ENCODE measurements at regions not wholly inside any gene's neighbourhood (a gene's known extent, or its start where the extent isn't known, plus 50 kb on each side); places are given as distances from the start of the nearest gene placed in this dataset.

- Histone ChIP-seq H3K36me3 (no peaks in the 10 kb centered on the region), H3K4me3 (no peak overlapping the region), H3K27ac (no peak overlapping the region), H3K27me3 (replicated peaks) (no peaks in the 10 kb centered on the region), H3K4me1 (replicated peaks) (no peaks in the 10 kb centered on the region), H3K9me3 (replicated peaks) (no peaks in the 10 kb centered on the region)
- DNase-seq (ENCODE audit: low read depth in 1 of 2, low spot score in 2 of 2): no peak
These were observed 64.3 kb upstream of the BMPER start for GRCh38 chr7:33841031-33841430.

GRCh38 chr7:33841705-33842129 is 63.6 kb upstream of the BMPER start:
- Histone ChIP-seq H3K4me1 (replicated peaks) (no peaks in the 10 kb centered on the region), H3K27ac (no peak overlapping the region), H3K4me3 (no peak overlapping the region), H3K36me3 (no peaks in the 10 kb centered on the region), H3K9me3 (replicated peaks) (no peaks in the 10 kb centered on the region), H3K27me3 (replicated peaks) (no peaks in the 10 kb centered on the region)
- DNase-seq (ENCODE audit: low read depth in 1 of 2, low spot score in 2 of 2): peak in 1 of 2 experiments; percentile 10

- no peaks in the 10 kb centered on the region for H3K27me3 ChIP-seq (replicated peaks)
- no peak overlapping the region for H3K4me3 ChIP-seq
- no peaks in the 10 kb centered on the region for H3K4me1 ChIP-seq (replicated peaks)
- no peaks in the 10 kb centered on the region for H3K36me3 ChIP-seq
- no peaks in the 10 kb centered on the region for H3K9me3 ChIP-seq (replicated peaks)
- no peak overlapping the region for H3K27ac ChIP-seq
- no peak for DNase-seq (ENCODE audit: low read depth in 1 of 2, low spot score in 2 of 2)
These were observed 63.2 kb upstream of the BMPER start for GRCh38 chr7:33842150-33842549.

- Histone ChIP-seq H3K9me3 (replicated peaks) (no peaks in the 10 kb centered on the region), H3K4me1 (replicated peaks) (no peaks in the 10 kb centered on the region), H3K27ac (no peak overlapping the region), H3K4me3 (no peak overlapping the region), H3K36me3 (no peaks in the 10 kb centered on the region), H3K27me3 (replicated peaks) (no peaks in the 10 kb centered on the region)
- peak in 1 of 2 experiments; percentile 13 for DNase-seq (ENCODE audit: low read depth in 1 of 2, low spot score in 2 of 2)
These were observed 59.3 kb upstream of the BMPER start for GRCh38 chr7:33845991-33846509.

- Histone ChIP-seq H3K36me3 (no peaks in the 10 kb centered on the region), H3K4me1 (replicated peaks) (peaks cover 3% of the 10 kb centered on the region), H3K4me3 (no peak overlapping the region), H3K27ac (no peak overlapping the region), H3K9me3 (replicated peaks) (no peaks in the 10 kb centered on the region), H3K27me3 (replicated peaks) (no peaks in the 10 kb centered on the region)
- no peak for DNase-seq (ENCODE audit: low read depth in 1 of 2, low spot score in 2 of 2)
These were observed 56.3 kb upstream of the BMPER start for GRCh38 chr7:33849004-33849403.

GRCh38 chr7:33849971-33850559 is 55.3 kb upstream of the BMPER start:
- Histone ChIP-seq H3K4me1 (replicated peaks) (peaks cover 14% of the 10 kb centered on the region), H3K27me3 (replicated peaks) (no peaks in the 10 kb centered on the region), H3K36me3 (no peaks in the 10 kb centered on the region), H3K9me3 (replicated peaks) (no peaks in the 10 kb centered on the region), H3K27ac (no peak overlapping the region), H3K4me3 (no peak overlapping the region)
- DNase-seq (ENCODE audit: low read depth in 1 of 2, low spot score in 2 of 2): no peak

- Histone ChIP-seq H3K4me3 (no peak overlapping the region), H3K4me1 (replicated peaks) (peaks cover 19% of the 10 kb centered on the region), H3K27me3 (replicated peaks) (no peaks in the 10 kb centered on the region), H3K36me3 (no peaks in the 10 kb centered on the region), H3K27ac (no peak overlapping the region), H3K9me3 (replicated peaks) (no peaks in the 10 kb centered on the region)
- DNase-seq (ENCODE audit: low read depth in 1 of 2, low spot score in 2 of 2): no peak
These were observed 54.6 kb upstream of the BMPER start for GRCh38 chr7:33850768-33851167.

- Histone ChIP-seq H3K27ac (no peak overlapping the region), H3K4me3 (no peak overlapping the region), H3K4me1 (replicated peaks) (peaks cover 19% of the 10 kb centered on the region), H3K27me3 (replicated peaks) (no peaks in the 10 kb centered on the region), H3K9me3 (replicated peaks) (no peaks in the 10 kb centered on the region), H3K36me3 (no peaks in the 10 kb centered on the region)
- no peak for DNase-seq (ENCODE audit: low read depth in 1 of 2, low spot score in 2 of 2)
These were observed 52.5 kb upstream of the BMPER start for GRCh38 chr7:33852838-33853237.

GRCh38 chr7:33853361-33854062 is 51.8 kb upstream of the BMPER start:
- H3K4me1 ChIP-seq (replicated peaks): peaks cover 19% of the 10 kb centered on the region
- no peak for DNase-seq (ENCODE audit: low read depth in 1 of 2, low spot score in 2 of 2)
- no peak overlapping the region for H3K4me3 ChIP-seq
- no peaks in the 10 kb centered on the region for H3K36me3 ChIP-seq
- no peak overlapping the region for H3K27ac ChIP-seq
- H3K27me3 ChIP-seq (replicated peaks): no peaks in the 10 kb centered on the region
- H3K9me3 ChIP-seq (replicated peaks): no peaks in the 10 kb centered on the region

GRCh38 chr7:33854178-33854577 is 51.2 kb upstream of the BMPER start:
- Histone ChIP-seq H3K4me3 (no peak overlapping the region), H3K36me3 (no peaks in the 10 kb centered on the region), H3K9me3 (replicated peaks) (no peaks in the 10 kb centered on the region), H3K27me3 (replicated peaks) (no peaks in the 10 kb centered on the region), H3K4me1 (replicated peaks) (peaks cover 19% of the 10 kb centered on the region), H3K27ac (no peak overlapping the region)
- DNase-seq (ENCODE audit: low read depth in 1 of 2, low spot score in 2 of 2): no peak

- H3K27ac ChIP-seq: no peak overlapping the region
- DNase-seq (ENCODE audit: low read depth in 1 of 2, low spot score in 2 of 2): peak in 1 of 2 experiments; percentile 25
- no peaks in the 10 kb centered on the region for H3K36me3 ChIP-seq
- H3K4me3 ChIP-seq: no peak overlapping the region
- H3K4me1 ChIP-seq (replicated peaks): peaks cover 19% of the 10 kb centered on the region
- no peaks in the 10 kb centered on the region for H3K9me3 ChIP-seq (replicated peaks)
- no peaks in the 10 kb centered on the region for H3K27me3 ChIP-seq (replicated peaks)
These were observed 50.5 kb upstream of the BMPER start for GRCh38 chr7:33854801-33855350.

Data from SJSA1 (cell line).